ENCODE measurements at regions not wholly inside any gene's neighbourhood (a gene's known extent, or its start where the extent isn't known, plus 50 kb on each side); places are given as distances from the start of the nearest gene placed in this dataset.

GRCh38 chr4:28788929-28789490 lies 1928.4 kb downstream of the STIM2 start:
- DNase-seq (ENCODE audit: low spot score) (peak; percentile 1), ATAC-seq (no peak)
- Mint-ChIP-seq H3K4me1 (no peaks in the 10 kb centered on the region), H3K27me3 (ENCODE audit: insufficient read depth, low read depth, poor library complexity) (peaks cover 2% of the 10 kb centered on the region), H3K9me3 (no peaks in the 10 kb centered on the region), H3K36me3 (ENCODE audit: low read depth) (no peaks in the 10 kb centered on the region), H3K4me3 (no peak overlapping the region), H3K27ac (no peak overlapping the region)
- Histone ChIP-seq H3K79me2 (replicated peaks; ENCODE audit: insufficient read depth) (no peaks in the 10 kb centered on the region), H3K4me1 (ENCODE audit: insufficient read depth) (no peaks in the 10 kb centered on the region), H3K36me3 (ENCODE audit: insufficient read depth) (no peaks in the 10 kb centered on the region), H3K9me2 (ENCODE audit: insufficient read depth) (peaks cover 4% of the 10 kb centered on the region; the same call in 1 of the 2 replicates), H3F3A (replicated peaks; ENCODE audit: low read depth) (no peaks in the 10 kb centered on the region), H4K20me1 (replicated peaks; ENCODE audit: insufficient read depth) (no peaks in the 10 kb centered on the region), H2AFZ (no peak overlapping the region), H3K27ac (ENCODE audit: low read depth) (no peak overlapping the region), H3K4me2 (no peak overlapping the region), H3K4me3 (no peak overlapping the region), H3K27me3 (ENCODE audit: insufficient read depth) (no peaks in the 10 kb centered on the region)
- TF ChIP-seq CTCF (conservative IDR thresholded peaks at IDR 0.05; ENCODE audit: low read depth in 2 of 2) (peak in 1 of 2 experiments; percentile 17; a peak in 2 of 4 replicates), EZH2 (IDR thresholded peaks at IDR 0.05; ENCODE audit: low read depth, unreplicated experiment) (no peak)

GRCh38 chr4:28792917-28793597 lies 1927.1 kb upstream of the PCDH7 start:
- TF ChIP-seq NANOG (IDR thresholded peaks at IDR 0.05; ENCODE audit: borderline replicate concordance), result no peak
- TF ChIP-seq CTCF (conservative IDR thresholded peaks at IDR 0.05; ENCODE audit: low read depth in 2 of 2), result no peak
- no peak for TF ChIP-seq CREB1 (CRISPR knock-in tag; IDR thresholded peaks at IDR 0.05; ENCODE audit: low read depth)
- TF ChIP-seq JUNB (IDR thresholded peaks at IDR 0.05; ENCODE audit: unreplicated experiment), result no peak
- no peak for TF ChIP-seq REST (IDR thresholded peaks at IDR 0.05; ENCODE audit: unreplicated experiment)
- TF ChIP-seq EZH2phosphoT487 (IDR thresholded peaks at IDR 0.05; ENCODE audit: unreplicated experiment), result no peak
- no peak for TF ChIP-seq ETS1 (IDR thresholded peaks at IDR 0.05)
- TF ChIP-seq ZNF114 (CRISPR knock-in tag; IDR thresholded peaks at IDR 0.05), result no peak
- ATAC-seq, result no peak
- Histone ChIP-seq H3K4me3 (no peak overlapping the region), H3K9me2 (ENCODE audit: insufficient read depth) (peaks cover 7% of the 10 kb centered on the region; the same call in 1 of the 2 replicates), H3K27me3 (ENCODE audit: insufficient read depth) (no peaks in the 10 kb centered on the region), H3F3A (replicated peaks; ENCODE audit: low read depth) (no peaks in the 10 kb centered on the region), H2AFZ (no peak overlapping the region), H3K4me1 (ENCODE audit: insufficient read depth) (no peaks in the 10 kb centered on the region), H3K79me2 (replicated peaks; ENCODE audit: insufficient read depth) (no peaks in the 10 kb centered on the region), H3K4me2 (no peak overlapping the region), H3K27ac (ENCODE audit: low read depth) (no peak overlapping the region), H3K36me3 (ENCODE audit: insufficient read depth) (no peaks in the 10 kb centered on the region), H4K20me1 (replicated peaks; ENCODE audit: insufficient read depth) (no peaks in the 10 kb centered on the region)
- peaks cover 3% of the 10 kb centered on the region; the same call in 1 of the 3 replicates for H3K36me3 Mint-ChIP-seq (ENCODE audit: low read depth)
- H3K9me3 Mint-ChIP-seq, result peaks cover 3% of the 10 kb centered on the region; the same call in 1 of the 3 replicates
- H3K4me3 Mint-ChIP-seq, result no peak overlapping the region
- H3K4me1 Mint-ChIP-seq, result no peaks in the 10 kb centered on the region
- H3K27ac Mint-ChIP-seq, result no peak overlapping the region
- peaks cover 2% of the 10 kb centered on the region for H3K27me3 Mint-ChIP-seq (ENCODE audit: insufficient read depth, low read depth, poor library complexity)
- no peak for DNase-seq (ENCODE audit: low spot score)
